GM04503 (cell line): ENCODE measurements at regions not wholly inside any gene's neighbourhood (a gene's known extent, or its start where the extent isn't known, plus 50 kb on each side); places are given as distances from the start of the nearest gene placed in this dataset.
"Not testable (repeated sequence)": the region's sequence is repeated elsewhere in the genome, so short reads cannot be mapped to it uniquely, and the experiment has no call there.

Experiments used
- DNase-seq: peaks from one replicate; pipeline ENCODE4 v3.0.0-alpha.2; 2012; ENCODE audit warnings: low read depth

DNA sequence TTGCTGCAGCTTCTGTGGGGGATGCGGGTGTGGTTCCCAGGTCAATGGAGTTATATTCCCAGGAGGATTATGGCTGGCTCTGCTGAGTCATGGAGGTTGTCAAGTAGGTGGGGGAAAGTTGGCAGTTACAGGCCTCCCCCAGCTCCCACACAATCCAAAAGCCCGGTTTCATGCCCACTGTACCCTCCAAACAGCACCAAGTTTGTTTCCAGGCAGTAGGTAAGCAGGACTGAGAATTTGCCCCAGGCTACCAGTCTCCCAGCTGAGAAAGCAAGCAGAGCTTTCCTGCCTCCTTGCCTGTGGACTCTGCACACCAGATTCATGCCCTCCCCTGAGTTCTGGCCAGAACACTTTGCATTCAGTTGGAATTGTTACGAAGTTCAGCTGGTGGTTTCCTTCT, 578.2 kb downstream of the MEI4 start:
- no peak for DNase-seq

DNA sequence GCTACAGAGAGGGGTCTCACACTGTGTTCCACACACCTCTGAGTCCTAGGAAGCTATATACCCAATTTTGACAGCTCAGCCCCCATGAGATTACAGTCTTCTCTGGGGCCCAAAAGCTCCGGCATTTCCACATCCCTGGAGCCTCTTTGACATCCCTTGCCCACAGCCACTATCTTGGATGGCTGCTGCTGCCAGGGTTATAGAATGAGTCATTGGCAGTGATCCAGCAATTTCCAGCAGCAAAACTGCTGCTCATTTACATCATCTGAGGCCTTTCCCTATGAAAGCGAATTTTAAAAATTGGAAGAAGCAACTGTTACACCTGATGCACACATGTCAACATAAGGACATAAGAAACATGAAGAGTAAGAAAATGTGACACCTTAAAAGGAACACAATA, 590.7 kb downstream of the MEI4 start:
- DNase-seq, result no peak

DNA sequence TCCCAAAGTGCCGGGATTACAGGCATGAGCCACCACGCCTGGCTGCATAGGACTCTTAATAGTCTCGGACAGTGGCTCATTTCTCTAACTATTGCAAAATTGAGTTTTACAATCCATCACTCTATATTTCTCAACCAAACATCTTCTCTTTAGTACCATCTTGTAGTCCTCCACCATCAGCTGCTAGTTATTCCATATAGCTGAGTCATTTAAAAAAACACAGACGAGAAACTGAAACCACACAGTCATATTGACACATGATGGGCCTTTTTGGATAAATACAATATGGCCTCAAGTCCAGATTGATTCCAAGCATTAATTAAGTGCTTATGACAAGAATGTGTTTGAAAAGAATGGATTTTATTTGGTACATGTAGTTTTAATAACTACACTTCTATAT, 599.1 kb downstream of the MEI4 start:
- no peak for DNase-seq

DNA sequence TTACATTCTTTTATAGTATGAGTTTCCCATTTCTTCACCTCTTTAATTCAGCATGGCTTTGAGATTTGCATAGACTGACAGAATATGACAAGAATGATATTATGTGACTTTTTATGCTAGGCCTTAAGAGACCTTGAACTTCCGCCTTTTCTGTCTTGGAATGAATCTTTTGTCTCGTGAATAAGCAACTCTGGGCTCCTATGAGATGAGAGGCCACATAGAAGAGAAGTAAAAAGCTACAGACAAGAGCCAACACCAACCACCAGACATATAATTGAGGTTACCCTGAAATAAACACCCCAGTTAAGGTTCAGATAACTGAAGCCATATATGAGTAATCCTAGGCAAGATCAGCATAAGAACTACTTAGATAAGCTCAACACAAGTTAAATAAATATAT, 600.8 kb downstream of the MEI4 start:
- no peak for DNase-seq

DNA sequence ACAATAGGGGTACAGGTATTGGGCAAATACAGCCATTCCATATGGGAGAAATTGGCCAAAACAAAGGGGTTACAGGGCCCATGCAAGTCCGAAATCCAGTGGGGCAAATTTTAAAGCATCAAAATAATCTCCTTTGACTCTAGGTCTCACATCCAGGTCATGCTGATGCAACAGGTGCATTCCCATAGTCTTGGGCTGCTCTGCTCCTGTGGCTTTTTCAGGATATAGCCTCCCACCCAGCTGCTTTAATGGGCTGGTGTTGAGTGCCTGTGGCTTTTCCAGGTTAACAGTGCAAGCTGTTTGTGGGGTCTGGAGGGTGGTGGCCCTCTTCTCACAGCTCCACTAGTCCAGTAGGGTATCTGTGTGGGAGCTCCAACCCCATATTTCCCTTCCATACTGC, 607.1 kb downstream of the MEI4 start:
- DNase-seq, result no peak

DNA sequence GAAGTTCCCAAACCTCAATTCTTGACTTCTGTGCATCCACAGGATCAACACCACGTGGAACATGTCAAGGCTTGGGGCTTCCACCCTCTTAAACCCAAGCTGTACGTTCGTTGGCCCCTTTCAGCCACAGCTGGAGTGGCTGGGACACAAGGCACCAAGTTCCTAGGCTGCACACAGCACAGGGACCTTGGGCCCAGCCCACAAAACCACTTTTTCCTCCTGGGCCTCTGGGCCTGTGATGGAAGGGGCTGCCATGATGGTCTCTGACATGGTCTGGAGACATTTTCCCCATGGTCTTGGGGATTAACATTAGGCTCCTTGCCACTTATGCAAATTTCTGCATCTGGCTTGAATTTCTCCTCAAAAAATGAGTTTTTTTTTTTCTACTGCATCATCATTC, 606.9 kb upstream of the IRAK1BP1 start:
- DNase-seq, result not testable (repeated sequence)

DNA sequence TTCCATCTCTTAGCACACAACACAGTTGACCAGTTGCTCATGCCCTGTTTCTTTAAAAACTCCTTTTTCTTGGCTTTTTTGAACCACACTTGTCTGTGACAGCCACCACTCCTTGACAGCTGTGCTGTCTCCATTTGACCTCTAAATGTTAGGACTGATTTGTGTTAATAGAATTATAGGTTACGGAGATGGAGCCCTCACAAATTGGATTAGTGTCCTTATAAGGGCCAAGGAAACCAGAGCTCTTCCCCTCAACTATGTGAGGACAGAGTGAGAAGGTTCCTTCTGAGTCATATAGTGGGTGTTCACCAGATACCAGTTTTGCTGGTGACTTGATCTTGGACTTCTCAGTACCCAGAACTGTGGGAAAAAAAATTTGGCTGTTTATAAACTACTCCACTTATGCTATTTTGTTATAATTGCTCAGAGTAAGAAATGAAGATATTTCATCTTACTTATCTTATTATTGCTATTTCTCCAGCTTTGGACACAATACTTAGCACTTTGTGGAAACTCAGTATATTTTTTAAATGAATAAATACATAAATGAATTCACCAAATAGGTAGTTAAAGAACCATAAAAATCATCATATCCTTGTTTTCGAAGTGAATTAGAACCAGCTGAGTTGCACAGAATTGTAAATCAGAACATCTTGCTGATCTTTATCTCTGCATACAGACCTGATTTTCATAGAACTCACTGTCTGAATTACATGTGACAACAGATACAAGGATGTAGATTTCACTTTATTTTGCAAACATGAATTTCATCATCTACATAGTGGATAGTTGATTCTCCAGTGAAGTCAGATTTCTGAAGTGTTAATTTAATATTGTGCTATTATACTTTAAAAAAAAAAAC, 598.5 kb upstream of the IRAK1BP1 start:
- DNase-seq, result no peak

DNA sequence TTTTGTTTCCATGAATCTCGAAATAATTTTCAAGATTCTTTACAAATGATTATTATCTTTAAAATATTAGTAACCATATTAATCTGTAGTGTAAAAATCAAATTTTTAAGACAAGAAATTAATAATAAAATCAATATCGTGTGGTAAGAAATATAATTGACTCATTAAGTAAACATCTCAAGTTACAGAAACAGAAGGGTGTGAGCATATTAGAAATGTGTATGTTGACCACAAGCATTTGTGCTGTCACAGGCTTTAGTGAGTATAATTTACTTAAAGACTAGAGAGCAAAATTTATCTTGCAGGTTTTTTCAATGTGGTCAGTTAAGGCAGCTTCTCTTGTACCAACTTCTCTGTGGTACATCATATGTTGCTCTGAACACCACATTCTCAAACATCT, 566.5 kb upstream of the IRAK1BP1 start:
- DNase-seq, result no peak

DNA sequence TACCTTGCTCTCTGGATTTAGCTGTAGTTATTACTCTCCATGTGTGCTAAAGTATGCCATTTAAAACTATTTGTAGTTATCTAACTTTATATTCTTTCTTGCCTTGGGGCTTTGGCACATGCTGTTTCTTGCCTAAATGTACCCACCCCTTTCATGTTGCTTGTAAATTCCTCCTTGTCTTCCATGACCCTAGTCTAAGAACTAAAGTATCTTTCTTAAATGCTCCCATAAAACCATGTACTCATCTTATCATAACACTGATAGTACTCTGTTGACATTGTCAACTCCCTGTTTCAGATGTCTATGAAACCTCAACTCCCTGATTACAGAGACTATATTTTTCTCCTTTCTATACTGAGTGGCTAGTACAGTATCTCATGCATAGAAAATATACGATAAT, 564.9 kb upstream of the IRAK1BP1 start:
- no peak for DNase-seq

DNA sequence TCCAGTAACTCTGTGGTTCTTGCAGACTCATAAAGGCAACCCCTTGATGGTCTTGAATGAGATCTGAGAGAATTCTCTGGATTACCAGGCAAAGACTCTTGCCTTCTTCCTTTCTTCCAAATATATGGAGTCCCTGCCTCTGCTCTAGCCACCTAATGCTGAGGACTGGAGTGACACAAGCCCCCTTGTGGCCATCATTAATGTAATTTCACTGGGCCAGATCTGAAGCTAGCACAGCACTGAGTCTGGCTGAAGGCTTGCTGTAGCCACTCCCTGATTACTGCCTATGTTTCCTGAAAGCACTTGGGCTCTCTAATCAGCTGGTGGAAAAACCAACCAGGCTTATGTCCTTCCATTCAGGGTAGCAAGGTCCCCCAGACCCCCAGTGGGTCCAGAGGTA, 559.3 kb upstream of the IRAK1BP1 start:
- DNase-seq, result no peak

DNA sequence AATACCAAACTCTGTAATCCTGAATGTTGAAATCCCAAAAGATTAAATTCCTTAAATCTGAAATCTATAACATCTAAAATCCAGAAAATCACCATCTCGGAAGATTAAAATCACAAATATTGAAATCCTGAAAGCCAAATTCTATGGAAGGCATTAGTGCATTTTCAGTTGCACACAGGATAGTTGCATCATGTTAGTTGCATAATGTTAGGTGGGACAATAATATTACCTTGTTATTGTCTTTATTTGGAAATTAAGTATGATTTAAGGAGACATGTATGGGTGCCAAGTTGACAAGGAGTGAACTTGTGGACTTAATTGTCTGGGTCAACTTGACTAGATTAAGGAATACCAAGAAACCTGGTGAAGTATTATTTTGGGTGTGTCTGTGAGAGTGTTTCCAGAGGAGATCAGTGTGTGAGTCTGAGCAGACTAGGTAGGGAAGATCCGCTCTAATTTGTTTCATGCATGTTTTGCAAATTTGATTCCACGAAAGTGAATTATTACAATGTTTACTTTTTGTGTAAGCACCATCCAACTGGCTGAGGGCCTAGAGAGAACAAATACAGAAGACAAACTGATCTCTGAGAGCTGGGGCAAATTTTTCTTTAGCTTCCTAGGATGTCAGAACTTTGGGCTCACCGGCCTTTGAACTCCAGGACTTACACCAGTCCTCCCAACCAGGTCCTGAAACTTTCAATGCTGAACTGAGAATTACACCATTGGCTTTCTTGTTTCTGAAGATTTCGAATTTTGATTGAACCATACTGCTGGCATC, 545.1 kb upstream of the IRAK1BP1 start:
- no peak for DNase-seq

DNA sequence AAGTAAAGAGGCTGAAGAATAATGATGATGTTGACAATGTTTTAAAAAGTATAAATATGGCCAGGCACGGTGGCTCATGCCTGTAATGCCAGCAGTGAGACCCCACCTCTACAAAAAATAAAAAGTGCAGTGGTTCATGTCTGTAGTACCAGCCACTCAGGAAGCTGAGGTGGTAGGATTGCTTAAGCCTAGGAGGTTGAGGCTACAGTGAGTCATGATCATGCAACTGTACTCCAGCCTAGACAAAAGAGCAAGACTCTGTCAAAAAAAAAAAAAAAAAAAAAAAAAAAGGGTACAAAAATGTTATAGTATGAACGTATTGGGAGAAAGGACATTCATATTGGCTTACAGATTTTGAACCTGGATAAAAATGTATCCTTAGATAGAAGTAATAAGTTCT, 543.1 kb upstream of the IRAK1BP1 start:
- DNase-seq, result no peak

DNA sequence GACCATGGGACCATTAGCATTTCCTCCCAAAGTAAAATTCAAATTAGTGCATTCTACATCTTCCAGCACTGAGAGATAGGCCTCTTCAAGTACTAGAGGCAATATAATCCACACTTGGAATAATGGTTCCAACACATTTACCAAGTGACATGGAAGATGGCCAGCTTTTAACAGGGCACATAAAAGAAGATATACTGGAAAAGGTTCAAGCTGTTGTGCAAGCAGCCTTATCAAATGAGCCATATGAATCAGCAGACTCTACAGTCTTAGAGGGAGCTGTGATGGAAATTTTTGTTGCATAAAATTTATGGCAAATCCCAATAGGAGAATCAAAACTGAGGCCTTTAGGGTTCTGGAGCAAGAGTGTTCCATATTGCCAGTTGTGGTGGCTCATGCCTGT, 526.6 kb upstream of the IRAK1BP1 start:
- DNase-seq, result no peak

DNA sequence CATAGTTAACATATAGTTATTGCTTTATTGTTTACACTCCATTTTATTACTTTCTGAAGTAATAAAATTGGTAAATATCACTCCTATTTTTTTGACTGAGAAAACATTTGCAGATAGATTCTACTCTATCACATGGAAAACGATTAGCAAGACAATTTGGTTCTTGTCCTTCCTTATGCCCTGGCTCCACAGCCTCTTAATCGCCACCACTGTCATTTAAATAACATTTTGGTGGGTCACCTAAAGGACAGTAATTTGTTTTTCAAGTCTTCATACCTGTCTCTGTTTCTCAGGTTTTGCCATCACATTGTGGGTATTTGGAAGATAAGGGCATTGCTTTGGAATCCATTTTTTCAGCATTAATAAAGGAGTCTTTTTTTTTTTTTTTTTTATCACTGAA, 521.5 kb upstream of the IRAK1BP1 start:
- no peak for DNase-seq

DNA sequence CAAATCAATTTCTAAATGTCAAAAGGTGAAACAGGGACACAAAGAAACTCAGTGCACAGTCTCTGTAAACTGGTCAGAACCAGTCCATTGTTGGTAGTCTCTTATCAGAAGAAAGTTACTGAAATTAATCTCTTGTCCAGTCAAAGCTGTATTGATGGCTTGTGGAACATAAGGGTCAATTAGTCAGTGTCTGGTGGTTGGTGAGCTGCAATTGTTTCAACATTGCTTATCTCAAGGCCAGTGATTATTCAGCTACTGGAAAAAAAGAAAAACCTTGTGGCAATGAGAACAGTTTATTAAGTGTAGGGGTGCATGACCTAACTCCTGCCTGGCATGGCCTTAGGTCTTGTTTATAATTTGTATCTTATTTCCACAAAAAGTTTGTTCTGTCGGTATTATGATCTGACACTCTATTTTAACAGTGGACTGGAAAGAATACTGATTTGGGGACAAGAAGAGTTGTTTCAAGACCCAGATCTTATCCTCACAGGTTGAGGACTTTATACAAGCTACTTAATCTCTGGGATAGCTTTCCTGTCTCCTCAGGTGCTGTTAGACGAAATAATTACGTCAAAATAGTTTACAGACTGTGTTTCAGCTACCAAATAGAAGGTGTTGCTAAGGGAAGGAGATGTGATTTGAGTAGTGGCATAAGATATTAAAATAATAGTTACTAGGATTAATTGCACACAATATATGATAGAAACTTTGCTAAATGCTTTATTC, 520.0 kb upstream of the IRAK1BP1 start:
- no peak for DNase-seq

DNA sequence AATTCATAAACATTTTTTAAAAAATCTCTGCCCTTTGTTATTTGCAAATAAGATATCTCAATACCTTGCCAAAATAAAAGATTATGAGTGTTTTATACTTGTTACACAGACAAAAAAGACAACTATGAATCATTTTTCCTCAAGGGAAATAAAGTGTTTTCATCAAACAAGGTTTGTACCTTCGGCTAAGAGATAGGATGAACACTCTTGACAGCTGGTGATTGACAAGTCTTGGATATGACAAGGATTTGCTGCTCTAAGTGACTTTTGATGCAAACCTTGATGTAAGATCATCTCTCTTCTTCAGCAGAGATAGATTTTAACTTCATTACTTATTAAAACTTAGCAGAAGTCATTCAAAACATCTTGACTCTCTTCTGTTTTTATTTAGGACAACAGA, 514.3 kb upstream of the IRAK1BP1 start:
- no peak for DNase-seq

DNA sequence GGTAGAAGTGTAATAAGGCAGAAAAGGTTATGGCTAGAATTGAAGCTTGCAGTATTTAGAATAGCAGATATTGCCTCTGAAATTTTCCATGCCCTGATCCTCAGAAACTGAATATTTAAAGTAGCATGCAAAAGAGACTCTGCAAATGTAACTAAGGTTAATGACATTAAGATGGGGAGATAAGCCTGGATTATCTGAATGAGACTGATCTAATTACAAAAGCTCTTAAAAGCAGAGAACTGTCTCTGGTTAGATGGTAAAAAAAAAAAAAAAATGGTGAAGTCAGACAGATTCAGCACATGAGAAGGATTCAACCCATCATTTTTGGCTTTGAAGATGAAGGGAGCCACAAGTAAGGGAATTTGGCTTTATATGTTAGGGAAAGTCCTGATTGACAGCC, 503.7 kb upstream of the IRAK1BP1 start:
- no peak for DNase-seq

DNA sequence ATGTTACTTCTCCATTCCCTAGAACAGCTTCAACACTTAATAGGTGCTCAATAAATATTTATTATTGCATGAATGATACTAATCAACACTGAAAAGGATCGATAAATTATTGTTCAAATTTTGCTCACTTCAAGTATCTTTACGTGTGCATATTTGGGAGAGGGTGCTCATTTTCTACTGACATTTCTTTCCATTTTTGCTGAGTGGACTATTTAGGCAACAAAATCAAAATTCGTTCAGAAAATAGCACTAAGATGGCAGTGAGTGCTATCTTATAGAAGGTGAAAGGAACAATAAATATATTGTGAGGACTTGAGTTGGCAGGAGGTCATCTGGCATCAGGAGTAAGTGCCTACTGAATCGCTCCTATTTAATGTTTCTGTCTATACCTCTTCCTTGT, 501.9 kb upstream of the IRAK1BP1 start:
- no peak for DNase-seq

DNA sequence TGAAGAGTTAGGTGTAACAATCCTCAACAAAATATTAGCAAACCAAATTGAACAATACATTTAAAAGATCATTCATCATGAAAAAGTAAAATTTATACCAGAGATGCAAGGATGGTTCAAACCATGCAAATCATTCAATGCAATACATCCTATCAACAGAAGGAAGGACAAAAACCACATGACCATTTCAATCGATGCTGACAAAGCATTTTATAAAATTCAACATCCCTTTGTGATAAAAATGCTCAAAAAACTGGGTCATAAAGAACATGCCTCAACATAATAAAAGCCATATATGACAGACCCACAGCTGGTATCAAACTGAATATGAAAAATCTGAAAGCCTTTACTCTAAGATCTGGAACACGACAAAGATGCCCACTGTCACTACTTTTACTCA, 490.3 kb upstream of the IRAK1BP1 start:
- no peak for DNase-seq

DNA sequence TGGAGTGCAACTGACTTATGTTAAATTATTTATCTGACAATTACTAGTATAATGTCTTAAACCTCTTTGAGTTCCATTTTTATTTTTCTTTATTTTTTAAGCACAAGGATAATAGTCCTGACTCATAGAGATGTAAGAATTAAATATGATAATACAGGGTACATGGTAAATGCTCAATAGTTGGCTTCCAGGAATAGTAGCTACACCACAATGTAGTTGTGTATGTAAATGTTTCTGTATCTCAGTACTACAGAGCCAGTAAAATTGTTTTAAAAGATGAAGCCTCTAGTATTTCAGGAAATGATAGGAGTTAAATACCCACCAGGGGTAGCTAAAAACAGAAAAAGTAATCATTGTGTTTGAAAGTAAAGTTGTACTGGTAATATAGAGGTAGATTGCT, 487.4 kb upstream of the IRAK1BP1 start:
- no peak for DNase-seq

DNA sequence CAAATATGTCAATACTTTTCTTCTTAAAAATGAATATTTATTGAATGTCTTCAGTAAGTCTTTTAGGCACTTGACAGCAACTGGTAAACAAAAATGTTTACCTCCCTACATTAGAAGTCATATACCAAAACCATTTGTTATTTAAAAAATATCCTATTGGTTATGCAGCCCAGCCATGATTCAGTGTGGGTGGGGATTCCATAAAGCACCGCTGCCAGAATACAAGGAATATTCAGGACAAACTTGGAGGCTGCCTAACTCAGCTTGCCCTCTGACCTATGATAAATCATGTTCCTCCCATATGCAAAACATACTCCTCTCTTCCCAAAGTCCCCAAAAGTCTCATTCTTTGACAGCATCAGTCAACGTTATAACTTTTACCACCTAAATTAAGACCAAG, 486.8 kb upstream of the IRAK1BP1 start:
- DNase-seq, result no peak

DNA sequence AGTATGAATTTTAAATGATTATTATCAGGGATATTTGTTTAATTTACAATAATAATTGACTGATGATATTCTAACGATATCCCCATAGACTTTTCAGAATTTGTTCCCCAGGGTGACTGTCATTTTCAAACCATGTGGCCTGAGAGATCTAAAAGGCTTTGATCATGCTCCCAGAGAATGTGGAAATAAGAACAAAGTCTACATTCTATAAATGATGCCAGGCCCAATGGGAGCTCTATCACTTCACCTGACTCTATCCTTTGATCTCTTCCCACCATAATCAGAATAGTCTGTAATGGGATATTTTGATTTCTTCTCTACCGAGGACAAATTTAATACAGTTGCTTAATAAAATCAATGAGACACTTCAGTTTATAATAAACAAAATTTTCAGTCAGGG, 483.4 kb upstream of the IRAK1BP1 start:
- DNase-seq, result no peak

DNA sequence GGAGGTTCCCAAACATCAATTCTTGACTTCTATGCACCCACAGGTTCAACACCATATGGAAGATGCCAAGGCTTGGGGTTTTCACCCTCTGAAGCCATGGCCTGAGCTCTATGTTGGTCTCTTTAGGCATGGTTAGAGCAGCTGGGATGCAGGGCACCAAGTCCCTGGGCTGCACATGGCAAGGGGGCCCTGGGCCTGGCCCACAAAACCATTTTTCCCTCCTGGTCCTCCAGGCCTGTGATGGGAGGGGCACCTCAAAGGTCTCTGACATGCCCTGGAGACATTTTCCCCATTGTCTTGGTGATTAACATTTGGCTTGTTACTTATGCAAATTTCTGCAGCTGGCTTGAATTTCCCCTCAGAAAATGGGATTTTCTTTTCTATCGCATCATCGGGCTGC, 480.5 kb upstream of the IRAK1BP1 start:
- DNase-seq, result not testable (repeated sequence)
